ENCODE measurements at regions not wholly inside any gene's neighbourhood (a gene's known extent, or its start where the extent isn't known, plus 50 kb on each side); places are given as distances from the start of the nearest gene placed in this dataset.

- H3K9me3 ChIP-seq (ENCODE audit: control insufficient read depth in 5 of 5, low read length in 5 of 5) = no peaks in the 10 kb centered on the region
- H3K36me3 ChIP-seq (ENCODE audit: control insufficient read depth in 5 of 5, insufficient read depth in 5 of 5, low read length in 5 of 5) = no peaks in the 10 kb centered on the region
- no peak overlapping the region for H3K4me3 ChIP-seq (ENCODE audit: low read depth in 1 of 5, low read length in 5 of 5)
- H3K27ac ChIP-seq (ENCODE audit: low read depth, low read length) = no peak overlapping the region
- no peaks in the 10 kb centered on the region for H3K4me1 ChIP-seq (ENCODE audit: control insufficient read depth in 5 of 5, insufficient read depth in 5 of 5, low read length in 5 of 5)
- no peaks in the 10 kb centered on the region for H3K27me3 ChIP-seq (ENCODE audit: control insufficient read depth in 5 of 5, insufficient read depth in 4 of 5, low read length in 5 of 5)
- H3K9ac ChIP-seq (ENCODE audit: low read length in 5 of 5) = no peak overlapping the region
These were observed 764.3 kb downstream of the QKI start for GRCh38 chr6:164178679-164179332.

- Histone ChIP-seq H3K27ac (ENCODE audit: low read depth, low read length) (no peak overlapping the region), H3K27me3 (ENCODE audit: control insufficient read depth in 5 of 5, insufficient read depth in 4 of 5, low read length in 5 of 5) (no peaks in the 10 kb centered on the region), H3K9ac (ENCODE audit: low read length in 5 of 5) (no peak overlapping the region), H3K36me3 (ENCODE audit: control insufficient read depth in 5 of 5, insufficient read depth in 5 of 5, low read length in 5 of 5) (no peaks in the 10 kb centered on the region), H3K4me1 (ENCODE audit: control insufficient read depth in 5 of 5, insufficient read depth in 5 of 5, low read length in 5 of 5) (peaks cover 0 to 5% (median 0%) of the 10 kb centered on the region in 5 donors), H3K4me3 (ENCODE audit: low read depth in 1 of 5, low read length in 5 of 5) (no peak overlapping the region), H3K9me3 (ENCODE audit: control insufficient read depth in 5 of 5, low read length in 5 of 5) (no peaks in the 10 kb centered on the region)
These were observed 754.8 kb downstream of the QKI start for GRCh38 chr6:164169355-164169754.

GRCh38 chr6:164168595-164168994, 754.1 kb downstream of the QKI start:
- H3K4me3 ChIP-seq (ENCODE audit: low read depth in 1 of 5, low read length in 5 of 5) = no peak overlapping the region
- H3K9me3 ChIP-seq (ENCODE audit: control insufficient read depth in 5 of 5, low read length in 5 of 5) = no peaks in the 10 kb centered on the region
- H3K27me3 ChIP-seq (ENCODE audit: control insufficient read depth in 5 of 5, insufficient read depth in 4 of 5, low read length in 5 of 5) = no peaks in the 10 kb centered on the region
- H3K4me1 ChIP-seq (ENCODE audit: control insufficient read depth in 5 of 5, insufficient read depth in 5 of 5, low read length in 5 of 5) = peaks cover 0 to 5% (median 0%) of the 10 kb centered on the region in 5 donors
- H3K9ac ChIP-seq (ENCODE audit: low read length in 5 of 5) = no peak overlapping the region
- no peaks in the 10 kb centered on the region for H3K36me3 ChIP-seq (ENCODE audit: control insufficient read depth in 5 of 5, insufficient read depth in 5 of 5, low read length in 5 of 5)
- H3K27ac ChIP-seq (ENCODE audit: low read depth, low read length) = no peak overlapping the region

- Histone ChIP-seq H3K9ac (ENCODE audit: low read length in 5 of 5) (no peak overlapping the region), H3K4me3 (ENCODE audit: low read depth in 1 of 5, low read length in 5 of 5) (no peak overlapping the region), H3K4me1 (ENCODE audit: control insufficient read depth in 5 of 5, insufficient read depth in 5 of 5, low read length in 5 of 5) (peaks cover 0 to 5% (median 0%) of the 10 kb centered on the region in 5 donors), H3K27me3 (ENCODE audit: control insufficient read depth in 5 of 5, insufficient read depth in 4 of 5, low read length in 5 of 5) (no peaks in the 10 kb centered on the region), H3K36me3 (ENCODE audit: control insufficient read depth in 5 of 5, insufficient read depth in 5 of 5, low read length in 5 of 5) (no peaks in the 10 kb centered on the region), H3K9me3 (ENCODE audit: control insufficient read depth in 5 of 5, low read length in 5 of 5) (no peaks in the 10 kb centered on the region), H3K27ac (ENCODE audit: low read depth, low read length) (no peak overlapping the region)
These were observed 753.4 kb downstream of the QKI start for GRCh38 chr6:164167873-164168405.

GRCh38 chr6:164166996-164167395, 752.5 kb downstream of the QKI start:
- H3K9me3 ChIP-seq (ENCODE audit: control insufficient read depth in 5 of 5, low read length in 5 of 5) = peaks cover 0 to 3% (median 0%) of the 10 kb centered on the region in 5 donors
- no peaks in the 10 kb centered on the region for H3K36me3 ChIP-seq (ENCODE audit: control insufficient read depth in 5 of 5, insufficient read depth in 5 of 5, low read length in 5 of 5)
- H3K4me1 ChIP-seq (ENCODE audit: control insufficient read depth in 5 of 5, insufficient read depth in 5 of 5, low read length in 5 of 5) = peaks cover 0 to 5% (median 0%) of the 10 kb centered on the region in 5 donors
- no peak overlapping the region for H3K9ac ChIP-seq (ENCODE audit: low read length in 5 of 5)
- no peaks in the 10 kb centered on the region for H3K27me3 ChIP-seq (ENCODE audit: control insufficient read depth in 5 of 5, insufficient read depth in 4 of 5, low read length in 5 of 5)
- no peak overlapping the region for H3K27ac ChIP-seq (ENCODE audit: low read depth, low read length)
- H3K4me3 ChIP-seq (ENCODE audit: low read depth in 1 of 5, low read length in 5 of 5) = no peak overlapping the region

GRCh38 chr6:164166515-164166914, 752.0 kb downstream of the QKI start:
- Histone ChIP-seq H3K9ac (ENCODE audit: low read length in 5 of 5) (no peak overlapping the region), H3K27me3 (ENCODE audit: control insufficient read depth in 5 of 5, insufficient read depth in 4 of 5, low read length in 5 of 5) (no peaks in the 10 kb centered on the region), H3K4me1 (ENCODE audit: control insufficient read depth in 5 of 5, insufficient read depth in 5 of 5, low read length in 5 of 5) (peaks cover 0 to 5% (median 0%) of the 10 kb centered on the region in 5 donors), H3K36me3 (ENCODE audit: control insufficient read depth in 5 of 5, insufficient read depth in 5 of 5, low read length in 5 of 5) (no peaks in the 10 kb centered on the region), H3K9me3 (ENCODE audit: control insufficient read depth in 5 of 5, low read length in 5 of 5) (peaks cover 0 to 3% (median 0%) of the 10 kb centered on the region in 5 donors), H3K4me3 (ENCODE audit: low read depth in 1 of 5, low read length in 5 of 5) (no peak overlapping the region), H3K27ac (ENCODE audit: low read depth, low read length) (no peak overlapping the region)

GRCh38 chr6:164164876-164165275, 750.4 kb downstream of the QKI start:
- no peak overlapping the region for H3K27ac ChIP-seq (ENCODE audit: low read depth, low read length)
- peaks cover 0 to 5% (median 0%) of the 10 kb centered on the region in 5 donors for H3K4me1 ChIP-seq (ENCODE audit: control insufficient read depth in 5 of 5, insufficient read depth in 5 of 5, low read length in 5 of 5)
- H3K27me3 ChIP-seq (ENCODE audit: control insufficient read depth in 5 of 5, insufficient read depth in 4 of 5, low read length in 5 of 5) = no peaks in the 10 kb centered on the region
- no peak overlapping the region for H3K4me3 ChIP-seq (ENCODE audit: low read depth in 1 of 5, low read length in 5 of 5)
- H3K9ac ChIP-seq (ENCODE audit: low read length in 5 of 5) = no peak overlapping the region
- H3K36me3 ChIP-seq (ENCODE audit: control insufficient read depth in 5 of 5, insufficient read depth in 5 of 5, low read length in 5 of 5) = no peaks in the 10 kb centered on the region
- H3K9me3 ChIP-seq (ENCODE audit: control insufficient read depth in 5 of 5, low read length in 5 of 5) = peaks cover 0 to 3% (median 0%) of the 10 kb centered on the region in 5 donors

- H3K4me3 ChIP-seq (ENCODE audit: low read depth in 1 of 5, low read length in 5 of 5) = no peak overlapping the region
- no peaks in the 10 kb centered on the region for H3K36me3 ChIP-seq (ENCODE audit: control insufficient read depth in 5 of 5, insufficient read depth in 5 of 5, low read length in 5 of 5)
- no peaks in the 10 kb centered on the region for H3K4me1 ChIP-seq (ENCODE audit: control insufficient read depth in 5 of 5, insufficient read depth in 5 of 5, low read length in 5 of 5)
- H3K27me3 ChIP-seq (ENCODE audit: control insufficient read depth in 5 of 5, insufficient read depth in 4 of 5, low read length in 5 of 5) = no peaks in the 10 kb centered on the region
- H3K27ac ChIP-seq (ENCODE audit: low read depth, low read length) = no peak overlapping the region
- H3K9ac ChIP-seq (ENCODE audit: low read length in 5 of 5) = no peak overlapping the region
- H3K9me3 ChIP-seq (ENCODE audit: control insufficient read depth in 5 of 5, low read length in 5 of 5) = peaks cover 0 to 3% (median 0%) of the 10 kb centered on the region in 5 donors
These were observed 748.7 kb downstream of the QKI start for GRCh38 chr6:164163239-164163638.

- no peak overlapping the region for H3K4me3 ChIP-seq (ENCODE audit: low read depth in 1 of 5, low read length in 5 of 5)
- no peaks in the 10 kb centered on the region for H3K4me1 ChIP-seq (ENCODE audit: control insufficient read depth in 5 of 5, insufficient read depth in 5 of 5, low read length in 5 of 5)
- H3K27me3 ChIP-seq (ENCODE audit: control insufficient read depth in 5 of 5, insufficient read depth in 4 of 5, low read length in 5 of 5) = no peaks in the 10 kb centered on the region
- no peak overlapping the region for H3K27ac ChIP-seq (ENCODE audit: low read depth, low read length)
- H3K9ac ChIP-seq (ENCODE audit: low read length in 5 of 5) = no peak overlapping the region
- peaks cover 0 to 3% (median 0%) of the 10 kb centered on the region in 5 donors for H3K9me3 ChIP-seq (ENCODE audit: control insufficient read depth in 5 of 5, low read length in 5 of 5)
- H3K36me3 ChIP-seq (ENCODE audit: control insufficient read depth in 5 of 5, insufficient read depth in 5 of 5, low read length in 5 of 5) = no peaks in the 10 kb centered on the region
These were observed 744.5 kb downstream of the QKI start for GRCh38 chr6:164159061-164159460.

- H3K27ac ChIP-seq (ENCODE audit: low read depth, low read length) = no peak overlapping the region
- H3K4me1 ChIP-seq (ENCODE audit: control insufficient read depth in 5 of 5, insufficient read depth in 5 of 5, low read length in 5 of 5) = no peaks in the 10 kb centered on the region
- no peak overlapping the region for H3K4me3 ChIP-seq (ENCODE audit: low read depth in 1 of 5, low read length in 5 of 5)
- no peaks in the 10 kb centered on the region for H3K27me3 ChIP-seq (ENCODE audit: control insufficient read depth in 5 of 5, insufficient read depth in 4 of 5, low read length in 5 of 5)
- H3K9me3 ChIP-seq (ENCODE audit: control insufficient read depth in 5 of 5, low read length in 5 of 5) = no peaks in the 10 kb centered on the region
- H3K9ac ChIP-seq (ENCODE audit: low read length in 5 of 5) = no peak overlapping the region
- no peaks in the 10 kb centered on the region for H3K36me3 ChIP-seq (ENCODE audit: control insufficient read depth in 5 of 5, insufficient read depth in 5 of 5, low read length in 5 of 5)
These were observed 740.1 kb downstream of the QKI start for GRCh38 chr6:164154588-164154987.

Data from subcutaneous abdominal adipose tissue (tissue), 5 donors.